Fibroblast of upper back skin (primary cell): ENCODE measurements at regions not wholly inside any gene's neighbourhood (a gene's known extent, or its start where the extent isn't known, plus 50 kb on each side); places are given as distances from the start of the nearest gene placed in this dataset.

Experiments
- DNase-seq: peaks from one replicate; pipeline ENCODE4 v3.0.0-alpha.2; 2013

- DNase-seq = no peak
These were observed 228.8 kb upstream of the COPS8 start for GRCh38 chr2:236856848-236857235.

- no peak for DNase-seq
These were observed 228.4 kb upstream of the COPS8 start for GRCh38 chr2:236857246-236857645.

GRCh38 chr2:236857781-236858180, 227.9 kb upstream of the COPS8 start:
- no peak for DNase-seq

GRCh38 chr2:236858661-236859060, 227.0 kb upstream of the COPS8 start:
- DNase-seq = no peak

GRCh38 chr2:236859908-236860307, 225.8 kb upstream of the COPS8 start:
- no peak for DNase-seq

GRCh38 chr2:236861196-236861875, 224.4 kb upstream of the COPS8 start:
- DNase-seq = no peak

GRCh38 chr2:236861944-236862343, 223.7 kb upstream of the COPS8 start:
- no peak for DNase-seq

- no peak for DNase-seq
These were observed 223.2 kb upstream of the COPS8 start for GRCh38 chr2:236862526-236862925.

- DNase-seq = peak; percentile 99
These were observed 222.5 kb upstream of the COPS8 start for GRCh38 chr2:236862961-236863728.

- no peak for DNase-seq
These were observed 222.0 kb upstream of the COPS8 start for GRCh38 chr2:236863729-236864126.

GRCh38 chr2:236865052-236865451, 220.6 kb upstream of the COPS8 start:
- no peak for DNase-seq

- DNase-seq = no peak
These were observed 218.9 kb upstream of the COPS8 start for GRCh38 chr2:236866542-236867340.

- DNase-seq = peak; percentile 87
These were observed 218.0 kb upstream of the COPS8 start for GRCh38 chr2:236867441-236868260.

- no peak for DNase-seq
These were observed 215.3 kb upstream of the COPS8 start for GRCh38 chr2:236870370-236870769.

- peak; percentile 98 for DNase-seq
These were observed 214.1 kb upstream of the COPS8 start for GRCh38 chr2:236871500-236872001.

- no peak for DNase-seq
These were observed 213.7 kb upstream of the COPS8 start for GRCh38 chr2:236872015-236872414.

GRCh38 chr2:236872981-236873380, 212.7 kb upstream of the COPS8 start:
- DNase-seq = no peak

GRCh38 chr2:236873636-236874035, 212.1 kb upstream of the COPS8 start:
- DNase-seq = no peak

GRCh38 chr2:236874866-236875481, 210.7 kb upstream of the COPS8 start:
- DNase-seq = no peak

GRCh38 chr2:236875906-236876505, 209.7 kb upstream of the COPS8 start:
- DNase-seq = no peak

GRCh38 chr2:236876642-236877041, 209.0 kb upstream of the COPS8 start:
- no peak for DNase-seq

GRCh38 chr2:236877972-236878371, 207.7 kb upstream of the COPS8 start:
- no peak for DNase-seq
